LHCN-M2 (cell line): ENCODE measurements at regions not wholly inside any gene's neighbourhood (a gene's known extent, or its start where the extent isn't known, plus 50 kb on each side); places are given as distances from the start of the nearest gene placed in this dataset.
"Not testable (repeated sequence)": the region's sequence is repeated elsewhere in the genome, so short reads cannot be mapped to it uniquely, and the experiment has no call there.

Source experiments
- DNase-seq: peaks from one replicate; pipeline ENCODE4 v3.0.0-alpha.2; 2012; ENCODE audit warnings: low read depth

GRCh38 chr5:6321078-6321477 is 57.3 kb downstream of the MED10 start:
- DNase-seq, result no peak

DNA sequence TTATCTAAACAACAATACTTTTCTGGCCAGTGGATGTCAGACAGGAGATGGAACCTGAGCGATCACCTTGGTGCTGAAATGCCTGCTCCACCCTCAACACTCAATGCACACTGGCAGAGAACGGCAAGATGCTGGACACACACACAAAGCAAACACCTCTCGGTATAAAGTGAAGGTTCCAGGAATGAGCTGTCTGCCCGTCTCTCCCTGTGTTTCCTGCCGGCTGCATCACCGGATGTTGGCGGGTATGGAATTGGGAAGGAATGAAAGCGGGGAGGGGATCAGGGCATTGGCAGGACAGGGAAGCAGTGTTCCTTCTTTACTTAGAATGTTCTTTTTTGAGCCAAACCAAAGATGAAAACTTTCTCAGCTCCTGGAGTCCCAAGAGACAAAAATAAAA is 59.2 kb downstream of the MED10 start:
- no peak for DNase-seq

DNA sequence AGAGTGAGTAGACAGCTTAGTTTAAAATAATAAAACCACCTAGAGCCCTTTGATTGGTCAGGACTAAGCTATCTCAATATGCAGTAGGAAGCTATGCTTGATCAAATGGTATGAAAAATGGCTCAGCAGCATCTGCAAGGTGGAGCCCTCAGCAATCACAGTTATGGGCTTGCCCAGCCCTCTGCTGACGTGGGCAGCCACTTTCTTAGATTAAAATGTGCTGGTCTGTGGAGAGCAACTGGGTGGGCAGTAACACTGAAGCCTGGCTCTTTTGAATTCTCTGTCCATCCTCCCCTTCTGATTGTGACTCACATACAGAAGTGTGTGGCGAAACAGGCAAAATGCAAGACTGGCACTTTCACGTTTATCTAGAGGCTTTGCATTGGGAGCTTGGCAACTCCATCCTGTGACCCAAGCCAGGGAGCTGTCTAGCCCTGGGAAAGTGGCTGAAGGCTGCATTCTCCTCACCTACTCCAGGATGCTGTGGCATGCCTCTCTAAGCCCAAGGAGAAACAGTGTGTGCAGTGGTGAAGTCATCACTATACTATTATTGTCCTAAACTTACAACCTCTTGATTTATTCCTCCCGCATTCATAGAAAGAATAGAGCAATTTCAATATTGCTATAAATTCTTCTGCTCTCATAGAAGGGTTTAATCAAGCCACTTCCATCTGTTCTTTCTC is 61.1 kb downstream of the MED10 start:
- no peak for DNase-seq

GRCh38 chr5:6315580-6315979 is 62.8 kb downstream of the MED10 start:
- DNase-seq, result no peak

- no peak for DNase-seq
Measured at GRCh38 chr5:6311568-6312501, 66.5 kb downstream of the MED10 start.

DNA sequence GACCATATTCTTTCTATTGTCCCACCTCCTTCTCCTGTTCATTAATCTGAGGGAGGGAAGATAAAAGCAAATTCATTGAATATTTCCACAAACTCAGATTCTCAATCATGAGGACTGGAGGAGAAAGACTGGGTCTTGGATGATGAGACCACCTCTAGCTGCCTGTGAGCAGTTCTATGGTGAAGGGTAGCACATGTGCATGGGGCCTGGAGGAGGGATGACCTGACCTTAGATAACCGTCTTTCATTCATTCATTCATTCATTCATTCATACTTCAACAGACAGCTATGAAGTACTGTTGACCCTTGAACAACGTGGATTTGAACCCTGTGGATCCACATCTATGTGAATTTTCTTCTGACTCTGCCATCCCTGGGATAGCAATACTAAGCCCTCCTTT is 68.4 kb downstream of the MED10 start:
- DNase-seq, result no peak

DNA sequence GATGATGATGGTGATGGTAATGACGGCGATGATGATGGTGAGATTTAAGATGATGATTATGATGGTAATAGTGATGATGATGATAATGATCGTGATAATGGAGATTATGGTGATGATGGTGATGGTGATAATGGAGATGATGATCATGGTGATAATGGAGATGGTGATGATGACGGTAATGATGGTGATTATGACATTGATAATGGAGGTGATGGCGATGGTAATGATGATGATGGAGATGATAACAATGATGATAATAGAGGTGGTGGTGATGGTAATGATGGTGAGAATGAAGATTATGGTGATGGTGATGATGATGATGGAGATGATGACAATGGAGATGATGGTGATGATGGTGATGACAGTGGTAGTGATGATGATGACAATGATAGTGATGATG is 69.7 kb downstream of the MED10 start:
- DNase-seq, result no peak

DNA sequence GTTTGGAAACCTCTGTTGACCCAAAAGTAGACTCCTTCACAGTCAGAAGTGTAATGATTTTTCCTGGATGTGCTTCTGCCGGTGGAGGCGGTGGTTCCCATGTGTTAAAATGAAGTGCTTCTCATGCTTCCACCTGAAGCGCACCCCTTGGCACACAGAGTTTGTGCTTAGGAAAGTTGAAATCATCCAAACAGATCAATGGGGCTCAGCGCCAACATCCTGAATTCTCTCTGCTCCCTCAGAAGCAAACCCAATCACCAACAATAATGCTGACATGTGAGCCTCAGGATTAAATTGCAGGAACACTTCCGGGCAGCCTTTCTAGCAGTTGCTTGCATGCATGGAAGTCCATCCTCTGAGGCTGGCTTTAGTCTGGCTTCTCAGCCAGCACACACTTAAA is 71.0 kb downstream of the MED10 start:
- no peak for DNase-seq

DNA sequence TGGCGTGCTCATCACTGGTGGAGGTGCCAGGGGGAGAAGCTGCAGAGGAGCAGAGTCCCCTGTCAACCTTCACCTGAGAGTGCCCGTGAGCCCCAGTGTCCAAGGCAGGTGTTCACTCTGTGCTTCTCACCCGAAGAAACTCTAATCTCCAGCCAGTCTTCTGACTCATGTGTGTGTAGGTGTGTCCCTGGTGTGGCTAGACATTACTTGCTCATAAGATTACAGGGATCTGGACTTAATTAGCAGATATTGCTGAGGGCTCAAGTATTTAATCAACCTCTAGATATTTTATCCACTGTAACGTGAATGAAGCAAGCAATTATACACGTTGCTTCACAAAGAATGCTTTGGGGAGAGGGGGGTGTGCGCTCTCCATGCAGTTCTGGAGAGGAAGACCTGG is 72.5 kb downstream of the MED10 start:
- DNase-seq, result no peak

DNA sequence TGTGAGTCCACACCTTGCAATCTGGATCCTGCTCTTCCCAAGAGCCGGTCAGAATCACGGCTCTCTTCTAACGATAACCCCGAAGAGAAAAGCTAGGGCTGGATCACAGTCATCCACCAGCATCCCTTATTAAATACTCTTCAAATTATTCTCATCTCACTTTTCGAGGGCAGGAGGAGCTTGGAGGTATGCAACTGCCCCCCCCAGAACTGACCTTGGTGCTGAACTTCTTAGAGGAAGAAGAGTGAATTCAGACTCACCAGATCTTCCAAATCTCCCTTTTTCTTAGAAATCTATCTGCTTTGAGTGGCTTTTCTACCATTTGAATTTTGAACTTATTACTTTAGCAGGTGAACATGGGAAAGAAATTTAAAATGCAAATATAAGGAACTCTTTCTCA is 75.7 kb downstream of the MED10 start:
- no peak for DNase-seq

- DNase-seq, result no peak
Measured at GRCh38 chr5:6302075-6302474, 76.3 kb downstream of the MED10 start.

DNA sequence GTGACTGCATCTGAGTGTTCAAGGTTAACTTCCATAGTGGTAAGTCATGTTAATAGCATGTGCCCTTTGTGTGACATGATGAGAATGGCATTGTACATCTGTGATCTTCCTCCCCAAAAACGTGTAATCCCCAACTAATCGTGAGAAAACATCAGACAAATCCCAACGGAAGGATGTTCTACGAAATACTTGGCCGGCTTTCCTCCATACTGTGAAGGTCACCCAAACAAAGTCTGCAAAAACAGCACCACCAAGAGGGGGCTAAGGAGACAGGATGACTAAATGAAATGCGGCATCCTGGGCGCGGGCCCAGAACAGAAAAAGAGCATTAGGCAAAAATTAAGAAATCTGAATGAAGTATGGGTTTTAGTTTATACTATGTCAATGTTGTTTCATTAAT is 81.8 kb downstream of the MED10 start:
- DNase-seq, result no peak

- no peak for DNase-seq
Measured at GRCh38 chr5:6291961-6292360, 86.4 kb downstream of the MED10 start.

- DNase-seq, result no peak
Measured at GRCh38 chr5:6289239-6289638, 89.1 kb downstream of the MED10 start.

GRCh38 chr5:6287176-6287575 is 91.2 kb downstream of the MED10 start:
- no peak for DNase-seq

- DNase-seq, result no peak
Measured at GRCh38 chr5:6286404-6286803, 91.9 kb downstream of the MED10 start.

GRCh38 chr5:6284491-6284890 is 93.9 kb downstream of the MED10 start:
- DNase-seq, result not testable (repeated sequence)

DNA sequence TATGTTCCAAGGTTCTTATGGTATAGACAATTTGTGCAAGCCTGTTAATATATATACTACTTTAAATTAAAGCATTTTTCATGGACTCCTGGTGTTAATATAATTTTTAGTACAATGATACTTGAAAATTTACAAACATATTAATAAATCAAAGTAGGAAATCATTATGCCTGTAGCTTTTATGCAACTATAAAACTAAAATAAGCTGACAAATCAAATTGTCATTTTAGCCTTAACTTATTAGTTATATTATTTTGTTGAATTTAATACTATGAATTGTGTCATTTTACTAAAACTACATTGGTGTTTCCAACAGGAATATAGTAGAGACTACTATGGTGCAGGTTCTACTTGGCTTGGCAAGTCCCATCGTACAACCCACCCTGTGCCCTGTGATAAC is 96.0 kb downstream of the MED10 start:
- DNase-seq, result no peak

DNA sequence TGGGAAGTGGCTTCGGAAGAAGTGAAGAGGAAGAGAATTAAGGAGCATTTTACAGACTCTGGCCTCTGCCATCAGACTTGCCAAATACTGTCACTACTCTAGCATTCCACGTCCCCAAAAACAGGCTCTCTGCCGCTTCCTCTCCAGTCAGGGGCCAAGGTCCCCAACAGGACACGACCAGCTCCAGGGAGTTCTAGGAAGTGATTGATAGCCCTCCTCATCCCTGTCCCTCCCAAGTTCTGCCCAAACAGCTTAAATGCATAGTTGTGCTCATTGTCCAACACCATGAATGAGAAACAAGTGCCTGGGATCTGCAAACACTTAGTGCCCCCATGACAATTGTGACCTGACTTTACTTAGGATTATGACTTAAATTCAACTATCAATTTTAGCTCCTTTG is 96.5 kb downstream of the MED10 start:
- DNase-seq, result no peak

DNA sequence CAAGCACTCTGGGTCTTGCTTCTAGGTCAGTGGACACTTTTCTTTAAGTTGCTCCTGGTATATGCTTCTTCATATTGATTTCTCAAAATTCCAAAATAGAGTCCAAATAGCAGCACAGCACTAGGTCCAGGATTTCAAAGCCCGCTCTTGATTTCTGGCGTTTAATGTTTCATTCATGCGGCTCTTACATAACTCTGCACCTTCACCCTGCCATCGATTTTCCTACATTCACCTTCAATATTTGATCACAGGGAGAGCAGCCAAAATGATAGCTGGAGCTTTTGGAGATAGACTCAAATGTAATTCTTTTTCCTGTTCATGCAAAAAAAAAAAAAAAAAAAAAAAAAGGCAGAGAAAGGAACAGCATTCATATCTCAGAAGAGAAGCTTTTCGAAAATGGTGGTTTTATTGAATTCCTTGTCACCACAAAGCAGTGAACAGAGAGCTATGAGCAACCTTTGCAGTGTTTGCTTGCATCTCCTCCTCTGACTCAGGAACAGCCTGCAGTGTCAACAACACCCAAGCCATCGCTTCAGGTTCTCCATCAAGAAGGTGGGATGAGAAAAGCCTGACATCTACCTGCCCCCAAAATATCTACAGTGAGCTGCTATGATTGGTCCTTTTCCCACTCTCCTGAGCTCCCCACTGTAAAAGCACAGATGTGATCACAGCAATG is 97.8 kb downstream of the MED10 start:
- no peak for DNase-seq

GRCh38 chr5:6279607-6280006 is 98.7 kb downstream of the MED10 start:
- DNase-seq, result no peak

GRCh38 chr5:6274846-6275543 is 103.4 kb downstream of the MED10 start:
- DNase-seq, result no peak
